ENCODE measurements at regions not wholly inside any gene's neighbourhood (a gene's known extent, or its start where the extent isn't known, plus 50 kb on each side); places are given as distances from the start of the nearest gene placed in this dataset.

GRCh38 chrX:124805486-124805885, 459.1 kb downstream of the SH2D1A start:
- Histone ChIP-seq H3K27me3 (ENCODE audit: insufficient read depth, poor library complexity, severe bottlenecking) (no peaks in the 10 kb centered on the region), H3K27ac (replicated peaks) (no peak overlapping the region), H3K4me3 (replicated peaks; ENCODE audit: insufficient read depth, low read length) (no peak overlapping the region)
- TF ChIP-seq POLR2AphosphoS5 (IDR thresholded peaks at IDR 0.05; ENCODE audit: low read depth) (no peak), REST (IDR thresholded peaks at IDR 0.05; ENCODE audit: insufficient replicate concordance, low read depth) (no peak), GABPA (IDR thresholded peaks at IDR 0.05; ENCODE audit: low read depth) (no peak), CTCF (IDR thresholded peaks at IDR 0.05; ENCODE audit: insufficient read depth, low read length) (no peak), SPI1 (IDR thresholded peaks at IDR 0.05; ENCODE audit: borderline replicate concordance, low read depth) (no peak)
- DNase-seq (ENCODE audit: low read depth in 1 of 2, low spot score in 1 of 2) = no peak

- no peak overlapping the region for H3K27ac ChIP-seq (replicated peaks)
- TF ChIP-seq SPI1 (IDR thresholded peaks at IDR 0.05; ENCODE audit: borderline replicate concordance, low read depth) = no peak
- no peak for TF ChIP-seq REST (IDR thresholded peaks at IDR 0.05; ENCODE audit: insufficient replicate concordance, low read depth)
Observed at GRCh38 chrX:124814106-124814505, 467.7 kb downstream of the SH2D1A start.

GRCh38 chrX:124818033-124818432, 471.7 kb downstream of the SH2D1A start:
- DNase-seq (ENCODE audit: low read depth in 1 of 2, low spot score in 1 of 2) = no peak
- TF ChIP-seq CTCF (IDR thresholded peaks at IDR 0.05; ENCODE audit: insufficient read depth, low read length) (no peak), GABPA (IDR thresholded peaks at IDR 0.05; ENCODE audit: low read depth) (no peak), SPI1 (IDR thresholded peaks at IDR 0.05; ENCODE audit: borderline replicate concordance, low read depth) (no peak), POLR2AphosphoS5 (IDR thresholded peaks at IDR 0.05; ENCODE audit: low read depth) (no peak), REST (IDR thresholded peaks at IDR 0.05; ENCODE audit: insufficient replicate concordance, low read depth) (no peak)
- Histone ChIP-seq H3K27ac (replicated peaks) (no peak overlapping the region), H3K27me3 (ENCODE audit: insufficient read depth, poor library complexity, severe bottlenecking) (no peaks in the 10 kb centered on the region), H3K4me3 (replicated peaks; ENCODE audit: insufficient read depth, low read length) (no peak overlapping the region)

More at GRCh38 chrX:124814106-124814505, 467.7 kb downstream of the SH2D1A start:
- Histone ChIP-seq H3K27me3 (ENCODE audit: insufficient read depth, poor library complexity, severe bottlenecking) (no peaks in the 10 kb centered on the region), H3K4me3 (replicated peaks; ENCODE audit: insufficient read depth, low read length) (no peak overlapping the region)
- no peak for DNase-seq (ENCODE audit: low read depth in 1 of 2, low spot score in 1 of 2)

- Histone ChIP-seq H3K27ac (replicated peaks) (no peak overlapping the region), H3K27me3 (ENCODE audit: insufficient read depth, poor library complexity, severe bottlenecking) (no peaks in the 10 kb centered on the region)
Observed at GRCh38 chrX:124818764-124819163, 472.4 kb downstream of the SH2D1A start.

More at GRCh38 chrX:124818764-124819163, 472.4 kb downstream of the SH2D1A start:
- DNase-seq (ENCODE audit: low read depth in 1 of 2, low spot score in 1 of 2) = no peak
- no peak overlapping the region for H3K4me3 ChIP-seq (replicated peaks; ENCODE audit: insufficient read depth, low read length)
- no peak for TF ChIP-seq SPI1 (IDR thresholded peaks at IDR 0.05; ENCODE audit: borderline replicate concordance, low read depth)
- no peak for TF ChIP-seq CTCF (IDR thresholded peaks at IDR 0.05; ENCODE audit: insufficient read depth, low read length)
- no peak for TF ChIP-seq REST (IDR thresholded peaks at IDR 0.05; ENCODE audit: insufficient replicate concordance, low read depth)
- TF ChIP-seq POLR2AphosphoS5 (IDR thresholded peaks at IDR 0.05; ENCODE audit: low read depth) = no peak
- no peak for TF ChIP-seq GABPA (IDR thresholded peaks at IDR 0.05; ENCODE audit: low read depth)

Data from HL-60 (cell line).